Thymus (tissue), 11 donors: ENCODE measurements at regions not wholly inside any gene's neighbourhood (a gene's known extent, or its start where the extent isn't known, plus 50 kb on each side); places are given as distances from the start of the nearest gene placed in this dataset.
"Not testable (repeated sequence)": the region's sequence is repeated elsewhere in the genome, so short reads cannot be mapped to it uniquely, and the experiment has no call there.

Experiments used
- DNase-seq, 9 donors: peaks; one replicate each; pipeline ENCODE4 v3.0.0-alpha.2; 2013; ENCODE audit warnings: low spot score in 9 of 9, low read depth in 6 of 9, missing footprints in 1 of 9
- H3K27ac ChIP-seq, 2 donors: one replicate each; pipeline ENCODE4 v1.5.1; 2013; ENCODE audit warnings: control low read depth in 1 of 2, low read depth in 1 of 2, low read length in 1 of 2, mild to moderate bottlenecking in 1 of 2, moderate library complexity in 1 of 2
- H3K27me3 ChIP-seq, 2 donors: one replicate each; pipeline ENCODE4 v1.5.1; 2013; ENCODE audit warnings: low read length in 1 of 2; ENCODE audit not compliant: control insufficient read depth in 2 of 2, insufficient read depth in 1 of 2
- H3K36me3 ChIP-seq, 2 donors: one replicate each; pipeline ENCODE4 v1.5.1; 2013; ENCODE audit warnings: low read length in 1 of 2, mild to moderate bottlenecking in 1 of 2, moderate library complexity in 1 of 2; ENCODE audit not compliant: control insufficient read depth in 2 of 2, insufficient read depth in 2 of 2
- H3K4me1 ChIP-seq, 2 donors: one replicate each; pipeline ENCODE4 v1.5.1; 2013; ENCODE audit warnings: low read length in 2 of 2; ENCODE audit not compliant: control insufficient read depth in 2 of 2, insufficient read depth in 2 of 2
- H3K4me3 ChIP-seq, 2 donors: one replicate each; pipeline ENCODE4 v1.5.1; 2013; ENCODE audit warnings: low read length in 2 of 2, control low read depth in 1 of 2, mild to moderate bottlenecking in 1 of 2
- H3K9me3 ChIP-seq, 2 donors: one replicate each; pipeline ENCODE4 v1.5.1; 2013; ENCODE audit warnings: low read length in 1 of 2, mild to moderate bottlenecking in 1 of 2; ENCODE audit not compliant: control insufficient read depth in 2 of 2, insufficient read depth in 1 of 2
- WGBS: extraction: QIAGEN DNeasy Blood & Tissue Kit; methylation state at CpG from one replicate; pipeline ENCODE4 v1.1.7; 2013; 5-methylcytosine and 5-hydroxymethylcytosine counted together
- donor health status: healthy.

GRCh38 chr2:167790189-167790588 is 457.2 kb downstream of the STK39 start:
- Histone ChIP-seq H3K36me3 (no peaks in the 10 kb centered on the region), H3K9me3 (no peaks in the 10 kb centered on the region), H3K4me3 (no peak overlapping the region), H3K27me3 (no peaks in the 10 kb centered on the region), H3K27ac (no peak overlapping the region), H3K4me1 (no peaks in the 10 kb centered on the region)
- WGBS: 96% methylated on average over 4 of the region's 4 CpGs
- DNase-seq: no peak

DNA sequence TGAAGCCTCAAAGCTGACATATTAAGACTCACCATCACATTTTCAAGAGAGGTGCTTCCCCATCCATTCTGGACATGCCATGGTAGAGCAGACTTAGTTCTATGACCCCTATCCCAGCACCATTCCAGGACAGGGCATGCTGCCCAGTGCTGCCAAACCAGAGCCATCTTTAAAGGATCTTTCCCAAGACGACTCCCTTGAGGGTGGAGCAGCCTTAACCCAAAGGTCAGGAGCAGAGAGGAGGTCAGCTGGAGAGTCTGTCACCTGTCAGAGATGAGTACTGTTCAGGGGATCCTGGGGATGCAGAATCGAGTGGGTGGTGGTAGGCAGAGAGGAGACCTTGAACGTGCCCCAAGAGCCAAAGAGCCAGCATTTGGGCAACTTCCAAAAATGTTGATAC is 459.8 kb downstream of the STK39 start:
- H3K4me1 ChIP-seq: no peaks in the 10 kb centered on the region
- H3K27ac ChIP-seq: no peak overlapping the region
- no peaks in the 10 kb centered on the region for H3K9me3 ChIP-seq
- no peak for DNase-seq
- no peaks in the 10 kb centered on the region for H3K36me3 ChIP-seq
- whole genome bisulfite sequencing: 93% methylated on average over 3 of the region's 3 CpGs
- H3K27me3 ChIP-seq: no peaks in the 10 kb centered on the region
- H3K4me3 ChIP-seq: no peak overlapping the region

DNA sequence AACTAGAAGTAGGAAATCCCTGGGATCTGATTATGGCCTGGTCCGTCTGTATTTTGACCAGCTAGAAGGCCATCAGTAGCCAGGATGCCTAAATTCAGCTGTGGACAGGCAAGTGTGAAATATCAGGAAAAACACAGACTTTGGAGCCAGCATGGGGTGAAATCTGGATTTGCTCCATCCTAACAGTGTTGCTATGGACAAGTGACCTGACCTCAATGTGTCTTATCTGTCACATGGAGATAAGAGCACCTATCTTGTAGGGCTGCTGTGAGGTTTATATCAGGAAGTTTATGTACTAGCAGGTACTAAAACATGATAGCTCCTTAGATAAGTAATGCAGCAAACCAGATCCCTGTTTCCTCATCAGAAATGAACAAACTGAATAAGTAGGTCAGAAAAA is 460.4 kb downstream of the STK39 start:
- Histone ChIP-seq H3K27ac (no peak overlapping the region), H3K36me3 (no peaks in the 10 kb centered on the region), H3K9me3 (no peaks in the 10 kb centered on the region), H3K27me3 (no peaks in the 10 kb centered on the region), H3K4me1 (no peaks in the 10 kb centered on the region), H3K4me3 (no peak overlapping the region)
- no peak for DNase-seq
- WGBS: 94% methylated on average over 1 of the region's 1 CpG

DNA sequence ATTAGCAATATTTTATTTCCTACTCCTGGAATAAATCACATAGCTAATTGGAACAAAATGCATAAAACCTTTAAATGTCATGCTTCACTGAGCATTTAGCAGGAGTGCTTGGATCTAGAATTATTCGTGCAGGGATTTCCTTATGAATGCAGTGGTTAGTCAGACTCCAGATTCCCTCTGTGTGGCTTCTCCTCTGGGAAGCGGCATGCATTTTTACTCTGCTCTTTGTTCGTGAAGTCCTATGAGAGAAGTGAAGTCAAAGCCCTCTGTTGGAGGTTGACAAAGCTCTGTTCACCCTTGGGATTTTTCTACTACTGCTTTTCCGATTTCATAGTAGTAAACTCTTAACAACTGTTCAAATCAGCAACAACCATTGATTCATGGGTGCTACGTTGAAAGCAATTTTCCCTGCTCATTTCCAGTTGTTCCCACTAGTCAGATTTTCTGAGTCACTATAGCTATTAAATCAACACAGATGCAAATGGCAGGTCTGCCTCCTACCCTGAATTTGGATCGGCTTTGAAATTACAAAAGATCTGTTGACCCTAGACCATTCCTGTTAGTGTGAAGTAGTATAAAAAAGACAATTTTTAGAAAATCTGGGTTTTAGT is 461.7 kb downstream of the STK39 start:
- H3K27me3 ChIP-seq: no peaks in the 10 kb centered on the region
- H3K27ac ChIP-seq: no peak overlapping the region
- no peaks in the 10 kb centered on the region for H3K4me1 ChIP-seq
- H3K4me3 ChIP-seq: no peak overlapping the region
- DNase-seq: no peak
- WGBS: 86% methylated on average over 6 of the region's 6 CpGs
- H3K36me3 ChIP-seq: no peaks in the 10 kb centered on the region
- no peaks in the 10 kb centered on the region for H3K9me3 ChIP-seq

DNA sequence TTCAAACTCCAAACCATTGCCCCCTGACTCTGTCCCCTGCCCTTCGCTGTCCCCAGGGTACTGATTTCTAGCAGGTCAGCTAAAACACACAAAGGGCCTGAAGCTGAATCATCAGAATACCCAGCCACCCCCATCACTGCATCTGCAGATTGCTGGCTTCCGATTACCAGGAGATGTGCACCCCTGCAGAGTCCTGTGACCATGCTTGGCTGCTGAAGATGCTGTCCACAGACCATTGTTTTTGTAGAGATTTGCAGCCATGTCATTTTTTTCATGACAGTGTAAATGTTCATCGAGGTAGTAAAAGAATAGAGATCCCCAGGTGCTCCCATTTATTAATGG is 463.3 kb downstream of the STK39 start:
- Histone ChIP-seq H3K9me3 (no peaks in the 10 kb centered on the region), H3K4me1 (no peaks in the 10 kb centered on the region), H3K27ac (no peak overlapping the region), H3K36me3 (no peaks in the 10 kb centered on the region), H3K4me3 (no peak overlapping the region), H3K27me3 (no peaks in the 10 kb centered on the region)
- WGBS: 89% methylated on average over 3 of the region's 3 CpGs
- DNase-seq: no peak

DNA sequence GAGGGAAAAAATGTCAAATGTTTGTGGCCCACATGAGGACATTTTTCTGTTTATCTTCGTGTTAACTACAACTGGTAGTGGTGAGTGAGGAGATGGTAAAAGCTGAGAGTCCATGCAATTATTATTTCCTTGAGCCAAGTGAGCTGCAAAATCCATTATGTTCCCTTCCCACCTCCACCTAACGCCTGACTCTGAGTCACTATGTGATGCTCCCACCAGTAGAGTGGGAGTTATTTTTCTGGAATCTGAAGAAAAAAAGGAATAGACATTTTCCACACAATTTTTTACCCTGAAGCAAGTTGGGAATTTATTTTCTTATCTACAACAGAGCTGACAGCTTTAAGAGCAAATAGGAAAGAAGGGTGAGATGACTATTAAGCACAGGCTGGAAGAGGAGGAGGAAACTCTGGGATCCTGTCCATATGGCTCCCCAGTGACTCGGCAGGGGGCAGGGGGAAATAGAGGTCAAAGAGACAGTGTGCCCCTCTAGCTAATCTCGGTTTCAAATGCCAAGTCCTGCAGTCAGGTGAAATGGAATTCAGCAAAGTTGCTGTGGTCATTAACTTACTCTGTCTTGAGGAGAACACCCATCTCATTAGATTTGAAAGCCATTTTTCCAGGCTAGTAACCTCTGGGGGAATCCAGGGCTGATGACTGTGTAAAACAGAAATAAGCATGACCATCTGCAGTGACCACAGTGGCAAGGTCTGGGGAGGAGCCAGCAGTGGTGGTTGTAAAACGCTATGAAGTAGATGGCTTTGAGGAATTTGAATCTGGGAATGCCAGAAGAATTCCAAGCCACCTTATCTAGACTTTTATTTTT is 463.9 kb downstream of the STK39 start:
- Histone ChIP-seq H3K9me3 (no peaks in the 10 kb centered on the region), H3K4me3 (no peak overlapping the region), H3K4me1 (no peaks in the 10 kb centered on the region), H3K27me3 (no peaks in the 10 kb centered on the region), H3K36me3 (no peaks in the 10 kb centered on the region), H3K27ac (no peak overlapping the region)
- DNase-seq: no peak
- WGBS: 62% methylated on average over 5 of the region's 5 CpGs

- H3K9me3 ChIP-seq, H3K27me3 ChIP-seq, H3K4me3 ChIP-seq, H3K4me1 ChIP-seq, H3K27ac ChIP-seq, DNase-seq, H3K36me3 ChIP-seq: not testable (repeated sequence)
- WGBS: 92% methylated on average over 8 of the region's 8 CpGs
Measured at GRCh38 chr2:167781629-167782028, 465.8 kb downstream of the STK39 start.

- 88% methylated on average over 10 of the region's 10 CpGs for WGBS
- H3K27ac ChIP-seq: no peak overlapping the region
- no peaks in the 10 kb centered on the region for H3K4me1 ChIP-seq
- no peak for DNase-seq
- no peaks in the 10 kb centered on the region for H3K27me3 ChIP-seq
- no peaks in the 10 kb centered on the region for H3K36me3 ChIP-seq
- no peaks in the 10 kb centered on the region for H3K9me3 ChIP-seq
- H3K4me3 ChIP-seq: no peak overlapping the region
Measured at GRCh38 chr2:167776359-167776758, 471.0 kb downstream of the STK39 start.

- H3K4me3 ChIP-seq: no peak overlapping the region
- no peaks in the 10 kb centered on the region for H3K27me3 ChIP-seq
- H3K27ac ChIP-seq: no peak overlapping the region
- H3K4me1 ChIP-seq: no peaks in the 10 kb centered on the region
- 88% methylated on average over 2 of the region's 2 CpGs for WGBS
- no peaks in the 10 kb centered on the region for H3K9me3 ChIP-seq
- no peak for DNase-seq
- no peaks in the 10 kb centered on the region for H3K36me3 ChIP-seq
Measured at GRCh38 chr2:167771628-167772027, 475.8 kb downstream of the STK39 start.
